GM12878 (cell line): ENCODE measurements at regions not wholly inside any gene's neighbourhood (a gene's known extent, or its start where the extent isn't known, plus 50 kb on each side); places are given as distances from the start of the nearest gene placed in this dataset.

Source experiments
- ATAC-seq: fragments of 200-7000 bp; cut with Tn5 transposase; 3 replicates; pipeline ENCODE4 v1.9.1; 2020; ENCODE audit warnings: mild to moderate bottlenecking, moderate library complexity
- BruUV-seq: library from RNA; stranded (reverse); fragments of 400-500 nt; replicated peaks from 2 replicates; lab custom pipeline; 2021; lab: Mats Ljungman, UMichigan
- CTCF ChIA-PET: fragments of 300-600 bp; sonication (Branson Sonifier 250); formaldehyde crosslinking; extraction: SDS; loops from one replicate; lab custom pipeline; 2021; ENCODE audit warnings: inconsistent platforms; lab: Yijun Ruan, JAX
- POLR2A ChIA-PET: fragments of 350-600 bp; formaldehyde crosslinking; extraction: SDS; loops from one replicate; lab custom pipeline; 2021; ENCODE audit warnings: inconsistent platforms; lab: Charles Lee
- RAD21 ChIA-PET: fragments of 300-600 bp; sonication (Branson Sonifier 250); formaldehyde crosslinking; loops from one replicate; lab custom pipeline; 2023; ENCODE audit warnings: antibody characterized with exemption; ENCODE audit not compliant: unreplicated experiment; lab: Charles Lee
- SMC1A ChIA-PET: fragments of 300-600 bp; sonication (Branson Sonifier 250); formaldehyde crosslinking; loops from one replicate; lab custom pipeline; 2023; ENCODE audit not compliant: unreplicated experiment, uncharacterized antibody; lab: Charles Lee
- DNase-seq: peaks from one replicate; pipeline ENCODE4 v3.0.0-alpha.2; 2011; ENCODE audit warnings: low read depth, low spot score
- FAIRE-seq: peaks from 3 replicates; lab custom pipeline; 2011; peaks lifted over from hg19 to GRCh38; lab: Jason Lieb, UNC
- H2AFZ ChIP-seq: 2 replicates; pipeline ENCODE4 v1.6.0; 2011; ENCODE audit warnings: low read depth, low read length, control low read depth; ENCODE audit not compliant: control insufficient read depth
- H3K27ac ChIP-seq: 2 replicates; pipeline ENCODE4 v1.5.1; 2011; ENCODE audit warnings: control low read depth; ENCODE audit not compliant: control insufficient read depth, insufficient read depth
- H3K27me3 ChIP-seq, 2 experiments: replicated peaks in 1 of 2; 2 replicates each; pipeline versions ENCODE4 v1.6.0 to v1.6.1; 2011; ENCODE audit warnings: low read length in 1 of 2; ENCODE audit not compliant: control insufficient read depth in 2 of 2, insufficient read depth in 2 of 2
- H3K36me3 ChIP-seq, 2 experiments: 2 replicates each; pipeline ENCODE4 v1.5.1; 2011; ENCODE audit warnings: low read length in 1 of 2; ENCODE audit not compliant: control insufficient read depth in 2 of 2, insufficient read depth in 2 of 2
- H3K4me1 ChIP-seq: 2 replicates; pipeline ENCODE4 v1.6.1; 2011; ENCODE audit warnings: mild to moderate bottlenecking, low read length, moderate library complexity, mixed read lengths; ENCODE audit not compliant: control insufficient read depth, insufficient read depth
- H3K4me2 ChIP-seq: 2 replicates; pipeline ENCODE4 v1.6.0; 2011; ENCODE audit warnings: control low read depth; ENCODE audit not compliant: control insufficient read depth, insufficient read depth
- H3K4me3 ChIP-seq: fragments of 200-600 bp; sonication (generic); 2 replicates; pipeline ENCODE4 v1.5.1; 2016
- H3K79me2 ChIP-seq: 2 replicates; pipeline ENCODE4 v1.6.0; 2011; ENCODE audit warnings: low read length; ENCODE audit not compliant: control insufficient read depth, insufficient read depth
- H3K9ac ChIP-seq: 2 replicates; pipeline ENCODE4 v1.8.0; 2011; ENCODE audit warnings: low read length, control low read depth, mixed read lengths; ENCODE audit not compliant: control insufficient read depth, insufficient read depth
- H3K9me3 ChIP-seq: replicated peaks from 3 replicates; pipeline ENCODE4 v1.5.1; 2011; ENCODE audit warnings: mild to moderate bottlenecking, low read length; ENCODE audit not compliant: control insufficient read depth, insufficient read depth
- H4K20me1 ChIP-seq: 2 replicates; pipeline ENCODE4 v1.6.0; 2011; ENCODE audit not compliant: control insufficient read depth, insufficient read depth
- CEBPZ ChIP-seq: fragments of 150-350 bp; IDR thresholded peaks from 2 replicates; pipeline ENCODE4 v1.6.1; 2016; ENCODE audit warnings: low read depth, low read length
- E2F4 ChIP-seq: IDR thresholded peaks from 2 replicates; pipeline ENCODE4 v1.6.1; 2012; ENCODE audit warnings: low read depth, low read length, improper control_type of control experiment
- TCF12 ChIP-seq: IDR thresholded peaks from 2 replicates; pipeline ENCODE4 v1.6.1; 2011; ENCODE audit warnings: low read depth, mild to moderate bottlenecking, low read length
- WGBS: methylation state at CpG from one replicate; pipeline ENCODE4 v1.1.6; 2016; ENCODE audit warnings: low lambda C conversion rate; ENCODE audit not compliant: insufficient replicate concordance, insufficient coverage; ENCODE audit errors: missing lambda C conversion rate; 5-methylcytosine and 5-hydroxymethylcytosine counted together
- in situ Hi-C: fragments of 300-500 bp; cut with MboI; formaldehyde crosslinking; loops from 9 replicates; pipeline ENCODE4 v1.14.3; 2018; ENCODE audit warnings: mixed read lengths
- intact Hi-C: fragments of 100-400 bp; cut with micrococcal nuclease; formaldehyde crosslinking; loops from one replicate; pipeline ENCODE4 v1.14.2; 2022; ENCODE audit not compliant: unreplicated experiment
- TF ChIP-seq, protein P1 (sequence below): fragments of 450-650 bp; IDR thresholded peaks from 2 replicates; pipeline ENCODE4 v1.6.1; 2017; ENCODE audit warnings: mild to moderate bottlenecking, low read depth, inconsistent platforms; ENCODE audit not compliant: poor library complexity, severe bottlenecking
- TF ChIP-seq, protein P2 (sequence below): IDR thresholded peaks from 2 replicates; pipeline ENCODE4 v1.6.1; 2012; ENCODE audit warnings: low read length, inconsistent platforms
- TF ChIP-seq, protein P3 (sequence below): fragments of 450-650 bp; IDR thresholded peaks from 2 replicates; pipeline ENCODE4 v1.6.1; 2017; ENCODE audit warnings: antibody characterized with exemption, mild to moderate bottlenecking, moderate library complexity

GRCh38 chr1:168987923-168988322 is 118.6 kb upstream of the ATP1B1 start:
- no peaks in the 10 kb centered on the region for H4K20me1 ChIP-seq
- H3K27ac ChIP-seq: no peak overlapping the region
- H3K27me3 ChIP-seq: no peaks in the 10 kb centered on the region; a peak in 1 of 4 replicates
- DNase-seq: no peak
- no peak overlapping the region for H3K4me3 ChIP-seq
- ChIA-PET SMC1A (interaction anchor here (1.8 to 1.9 kb wide), 2 partner anchors 67 to 351 kb away, joined by 4 to 5 read pairs; no protein-coding TSS in a partner anchor), POLR2A (no interaction called here), CTCF (interaction anchor here (1.1 kb wide), 1 partner anchor 32 kb away, joined by 4 read pairs; no protein-coding TSS in a partner anchor), RAD21 (no interaction called here)
- in situ Hi-C loops (no loop called here), intact Hi-C loops (no loop called here)
- no peaks in the 10 kb centered on the region; the same call in 2 of the 3 replicates for H3K9me3 ChIP-seq
- no peak for TF ChIP-seq TCF12
- no peak for TF ChIP-seq E2F4
- no peak for TF ChIP-seq CEBPZ
- TF ChIP-seq, protein P1, sequence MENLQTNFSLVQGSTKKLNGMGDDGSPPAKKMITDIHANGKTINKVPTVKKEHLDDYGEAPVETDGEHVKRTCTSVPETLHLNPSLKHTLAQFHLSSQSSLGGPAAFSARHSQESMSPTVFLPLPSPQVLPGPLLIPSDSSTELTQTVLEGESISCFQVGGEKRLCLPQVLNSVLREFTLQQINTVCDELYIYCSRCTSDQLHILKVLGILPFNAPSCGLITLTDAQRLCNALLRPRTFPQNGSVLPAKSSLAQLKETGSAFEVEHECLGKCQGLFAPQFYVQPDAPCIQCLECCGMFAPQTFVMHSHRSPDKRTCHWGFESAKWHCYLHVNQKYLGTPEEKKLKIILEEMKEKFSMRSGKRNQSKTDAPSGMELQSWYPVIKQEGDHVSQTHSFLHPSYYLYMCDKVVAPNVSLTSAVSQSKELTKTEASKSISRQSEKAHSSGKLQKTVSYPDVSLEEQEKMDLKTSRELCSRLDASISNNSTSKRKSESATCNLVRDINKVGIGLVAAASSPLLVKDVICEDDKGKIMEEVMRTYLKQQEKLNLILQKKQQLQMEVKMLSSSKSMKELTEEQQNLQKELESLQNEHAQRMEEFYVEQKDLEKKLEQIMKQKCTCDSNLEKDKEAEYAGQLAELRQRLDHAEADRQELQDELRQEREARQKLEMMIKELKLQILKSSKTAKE: no peak
- TF ChIP-seq, protein P2, sequence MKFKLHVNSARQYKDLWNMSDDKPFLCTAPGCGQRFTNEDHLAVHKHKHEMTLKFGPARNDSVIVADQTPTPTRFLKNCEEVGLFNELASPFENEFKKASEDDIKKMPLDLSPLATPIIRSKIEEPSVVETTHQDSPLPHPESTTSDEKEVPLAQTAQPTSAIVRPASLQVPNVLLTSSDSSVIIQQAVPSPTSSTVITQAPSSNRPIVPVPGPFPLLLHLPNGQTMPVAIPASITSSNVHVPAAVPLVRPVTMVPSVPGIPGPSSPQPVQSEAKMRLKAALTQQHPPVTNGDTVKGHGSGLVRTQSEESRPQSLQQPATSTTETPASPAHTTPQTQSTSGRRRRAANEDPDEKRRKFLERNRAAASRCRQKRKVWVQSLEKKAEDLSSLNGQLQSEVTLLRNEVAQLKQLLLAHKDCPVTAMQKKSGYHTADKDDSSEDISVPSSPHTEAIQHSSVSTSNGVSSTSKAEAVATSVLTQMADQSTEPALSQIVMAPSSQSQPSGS: no peak
- TF ChIP-seq, protein P3, sequence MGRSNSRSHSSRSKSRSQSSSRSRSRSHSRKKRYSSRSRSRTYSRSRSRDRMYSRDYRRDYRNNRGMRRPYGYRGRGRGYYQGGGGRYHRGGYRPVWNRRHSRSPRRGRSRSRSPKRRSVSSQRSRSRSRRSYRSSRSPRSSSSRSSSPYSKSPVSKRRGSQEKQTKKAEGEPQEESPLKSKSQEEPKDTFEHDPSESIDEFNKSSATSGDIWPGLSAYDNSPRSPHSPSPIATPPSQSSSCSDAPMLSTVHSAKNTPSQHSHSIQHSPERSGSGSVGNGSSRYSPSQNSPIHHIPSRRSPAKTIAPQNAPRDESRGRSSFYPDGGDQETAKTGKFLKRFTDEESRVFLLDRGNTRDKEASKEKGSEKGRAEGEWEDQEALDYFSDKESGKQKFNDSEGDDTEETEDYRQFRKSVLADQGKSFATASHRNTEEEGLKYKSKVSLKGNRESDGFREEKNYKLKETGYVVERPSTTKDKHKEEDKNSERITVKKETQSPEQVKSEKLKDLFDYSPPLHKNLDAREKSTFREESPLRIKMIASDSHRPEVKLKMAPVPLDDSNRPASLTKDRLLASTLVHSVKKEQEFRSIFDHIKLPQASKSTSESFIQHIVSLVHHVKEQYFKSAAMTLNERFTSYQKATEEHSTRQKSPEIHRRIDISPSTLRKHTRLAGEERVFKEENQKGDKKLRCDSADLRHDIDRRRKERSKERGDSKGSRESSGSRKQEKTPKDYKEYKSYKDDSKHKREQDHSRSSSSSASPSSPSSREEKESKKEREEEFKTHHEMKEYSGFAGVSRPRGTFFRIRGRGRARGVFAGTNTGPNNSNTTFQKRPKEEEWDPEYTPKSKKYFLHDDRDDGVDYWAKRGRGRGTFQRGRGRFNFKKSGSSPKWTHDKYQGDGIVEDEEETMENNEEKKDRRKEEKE: no peak
- ATAC-seq: no peak
- no peaks in the 10 kb centered on the region; the same call in 1 of the 2 replicates for H3K4me1 ChIP-seq
- FAIRE-seq: no peak
- no peaks in the 10 kb centered on the region for H3K79me2 ChIP-seq
- WGBS: 48% methylated on average over 2 of the region's 2 CpGs
- H3K36me3 ChIP-seq: no peaks in the 10 kb centered on the region
- no peak overlapping the region for H3K9ac ChIP-seq
- no TSS peak for BruUV-seq
- no peak overlapping the region for H2AFZ ChIP-seq
- no peak overlapping the region for H3K4me2 ChIP-seq
